HepG2 (cell line): ENCODE measurements at regions not wholly inside any gene's neighbourhood (a gene's known extent, or its start where the extent isn't known, plus 50 kb on each side); places are given as distances from the start of the nearest gene placed in this dataset.

Experiments used
- AKNA ChIP-seq: sonication (generic); formaldehyde crosslinking; IDR thresholded peaks from 2 replicates; pipeline ENCODE4 v1.4.0; 2020; ENCODE audit warnings: missing genetic modification reagents, borderline replicate concordance
- BCLAF1 ChIP-seq: fragments of 450-650 bp; IDR thresholded peaks from 2 replicates; pipeline ENCODE4 v1.6.1; 2017; ENCODE audit warnings: mild to moderate bottlenecking
- ELF3 ChIP-seq: IDR thresholded peaks from 2 replicates; pipeline ENCODE4 v1.6.1; 2016; ENCODE audit warnings: missing genetic modification reagents, missing compliant biosample characterization
- FOSL2 ChIP-seq: sonication (generic); formaldehyde crosslinking; IDR thresholded peaks from 2 replicates; pipeline ENCODE4 v1.4.0; 2020; ENCODE audit warnings: missing genetic modification reagents
- GATA4 ChIP-seq: sonication (generic); IDR thresholded peaks from 2 replicates; pipeline ENCODE4 v1.6.1; 2016; ENCODE audit warnings: antibody characterized with exemption, low read depth, borderline replicate concordance
- HOXD1 ChIP-seq: sonication (generic); formaldehyde crosslinking; IDR thresholded peaks from 2 replicates; pipeline ENCODE4 v1.5.0; 2020; ENCODE audit warnings: missing genetic modification reagents
- KDM3A ChIP-seq: IDR thresholded peaks from 2 replicates; pipeline ENCODE4 v1.6.1; 2018; ENCODE audit warnings: low read depth, missing compliant biosample characterization
- KLF6 ChIP-seq: IDR thresholded peaks from 2 replicates; pipeline ENCODE4 v1.8.0; 2016; ENCODE audit warnings: missing biosample characterization, missing genetic modification reagents
- LRRFIP1 ChIP-seq: sonication (generic); formaldehyde crosslinking; conservative IDR thresholded peaks from 2 replicates; pipeline ENCODE4 v1.4.0; 2020; ENCODE audit warnings: missing genetic modification reagents
- MED8 ChIP-seq: sonication (generic); formaldehyde crosslinking; IDR thresholded peaks from 2 replicates; pipeline ENCODE4 v1.8.1; 2023; ENCODE audit warnings: mild to moderate bottlenecking, missing genetic modification reagents; ENCODE audit not compliant: insufficient replicate concordance
- MTA3 ChIP-seq: sonication (generic); formaldehyde crosslinking; IDR thresholded peaks from 2 replicates; pipeline ENCODE4 v1.4.0; 2020; ENCODE audit warnings: missing genetic modification reagents
- ZNF256 ChIP-seq: sonication (generic); formaldehyde crosslinking; conservative IDR thresholded peaks from 2 replicates; pipeline ENCODE4 v1.4.0; 2020; ENCODE audit warnings: missing genetic modification reagents
- ZNF264 ChIP-seq: sonication (generic); formaldehyde crosslinking; IDR thresholded peaks from 2 replicates; pipeline ENCODE4 v1.4.0; 2020; ENCODE audit warnings: missing genetic modification reagents
- ZNF354B ChIP-seq: sonication (generic); formaldehyde crosslinking; IDR thresholded peaks from 2 replicates; pipeline ENCODE4 v1.8.0; 2022; ENCODE audit warnings: mild to moderate bottlenecking, missing genetic modification reagents
- ZNF883 ChIP-seq: sonication (generic); formaldehyde crosslinking; IDR thresholded peaks from 2 replicates; pipeline ENCODE4 v1.5.1; 2020; ENCODE audit warnings: mild to moderate bottlenecking, missing genetic modification reagents; ENCODE audit errors: not compliant biosample characterization

- no peak for TF ChIP-seq ZNF354B
- TF ChIP-seq ZNF264, result no peak
- TF ChIP-seq LRRFIP1 (CRISPR knock-in tag), result no peak
- TF ChIP-seq BCLAF1, result no peak
- TF ChIP-seq ZNF256 (CRISPR knock-in tag), result no peak
- no peak for TF ChIP-seq ZNF883 (CRISPR knock-in tag)
- TF ChIP-seq HOXD1 (CRISPR knock-in tag), result no peak
- TF ChIP-seq MED8 (CRISPR knock-in tag), result no peak
- TF ChIP-seq KLF6 (CRISPR knock-in tag), result no peak
- TF ChIP-seq FOSL2, result no peak; the same call in 1 of the 2 replicates
- TF ChIP-seq KDM3A (CRISPR knock-in tag), result no peak
- TF ChIP-seq MTA3 (CRISPR knock-in tag), result no peak
- TF ChIP-seq AKNA, result no peak
- no peak for TF ChIP-seq GATA4
- TF ChIP-seq ELF3 (CRISPR knock-in tag), result no peak
These were observed 943.1 kb upstream of the LRRTM1 start (continued) for GRCh38 chr2:81247648-81248047.
